GM12878 (cell line): ENCODE measurements at regions not wholly inside any gene's neighbourhood (a gene's known extent, or its start where the extent isn't known, plus 50 kb on each side); places are given as distances from the start of the nearest gene placed in this dataset.

Source experiments
- ATAC-seq: fragments of 200-7000 bp; cut with Tn5 transposase; 3 replicates; pipeline ENCODE4 v1.9.1; 2020; ENCODE audit warnings: mild to moderate bottlenecking, moderate library complexity
- BruUV-seq: library from RNA; stranded (reverse); fragments of 400-500 nt; replicated peaks from 2 replicates; lab custom pipeline; 2021; lab: Mats Ljungman, UMichigan
- CTCF ChIA-PET: fragments of 300-600 bp; sonication (Branson Sonifier 250); formaldehyde crosslinking; extraction: SDS; loops from one replicate; lab custom pipeline; 2021; ENCODE audit warnings: inconsistent platforms; lab: Yijun Ruan, JAX
- POLR2A ChIA-PET: fragments of 350-600 bp; formaldehyde crosslinking; extraction: SDS; loops from one replicate; lab custom pipeline; 2021; ENCODE audit warnings: inconsistent platforms; lab: Charles Lee
- RAD21 ChIA-PET: fragments of 300-600 bp; sonication (Branson Sonifier 250); formaldehyde crosslinking; loops from one replicate; lab custom pipeline; 2023; ENCODE audit warnings: antibody characterized with exemption; ENCODE audit not compliant: unreplicated experiment; lab: Charles Lee
- SMC1A ChIA-PET: fragments of 300-600 bp; sonication (Branson Sonifier 250); formaldehyde crosslinking; loops from one replicate; lab custom pipeline; 2023; ENCODE audit not compliant: unreplicated experiment, uncharacterized antibody; lab: Charles Lee
- DNase-seq: peaks from one replicate; pipeline ENCODE4 v3.0.0-alpha.2; 2011; ENCODE audit warnings: low read depth, low spot score
- FAIRE-seq: peaks from 3 replicates; lab custom pipeline; 2011; peaks lifted over from hg19 to GRCh38; lab: Jason Lieb, UNC
- H2AFZ ChIP-seq: 2 replicates; pipeline ENCODE4 v1.6.0; 2011; ENCODE audit warnings: low read depth, low read length, control low read depth; ENCODE audit not compliant: control insufficient read depth
- H3K27ac ChIP-seq: 2 replicates; pipeline ENCODE4 v1.5.1; 2011; ENCODE audit warnings: control low read depth; ENCODE audit not compliant: control insufficient read depth, insufficient read depth
- H3K27me3 ChIP-seq, 2 experiments: replicated peaks in 1 of 2; 2 replicates each; pipeline versions ENCODE4 v1.6.0 to v1.6.1; 2011; ENCODE audit warnings: low read length in 1 of 2; ENCODE audit not compliant: control insufficient read depth in 2 of 2, insufficient read depth in 2 of 2
- H3K36me3 ChIP-seq, 2 experiments: 2 replicates each; pipeline ENCODE4 v1.5.1; 2011; ENCODE audit warnings: low read length in 1 of 2; ENCODE audit not compliant: control insufficient read depth in 2 of 2, insufficient read depth in 2 of 2
- H3K4me1 ChIP-seq: 2 replicates; pipeline ENCODE4 v1.6.1; 2011; ENCODE audit warnings: mild to moderate bottlenecking, low read length, moderate library complexity, mixed read lengths; ENCODE audit not compliant: control insufficient read depth, insufficient read depth
- H3K4me2 ChIP-seq: 2 replicates; pipeline ENCODE4 v1.6.0; 2011; ENCODE audit warnings: control low read depth; ENCODE audit not compliant: control insufficient read depth, insufficient read depth
- H3K4me3 ChIP-seq: fragments of 200-600 bp; sonication (generic); 2 replicates; pipeline ENCODE4 v1.5.1; 2016
- H3K79me2 ChIP-seq: 2 replicates; pipeline ENCODE4 v1.6.0; 2011; ENCODE audit warnings: low read length; ENCODE audit not compliant: control insufficient read depth, insufficient read depth
- H3K9ac ChIP-seq: 2 replicates; pipeline ENCODE4 v1.8.0; 2011; ENCODE audit warnings: low read length, control low read depth, mixed read lengths; ENCODE audit not compliant: control insufficient read depth, insufficient read depth
- H3K9me3 ChIP-seq: replicated peaks from 3 replicates; pipeline ENCODE4 v1.5.1; 2011; ENCODE audit warnings: mild to moderate bottlenecking, low read length; ENCODE audit not compliant: control insufficient read depth, insufficient read depth
- H4K20me1 ChIP-seq: 2 replicates; pipeline ENCODE4 v1.6.0; 2011; ENCODE audit not compliant: control insufficient read depth, insufficient read depth
- BCL3 ChIP-seq: IDR thresholded peaks from 2 replicates; pipeline ENCODE4 v1.6.1; 2011; ENCODE audit warnings: borderline replicate concordance, low read depth, mild to moderate bottlenecking, moderate library complexity, low read length; ENCODE audit not compliant: insufficient read depth, poor library complexity, severe bottlenecking
- BRCA1 ChIP-seq: IDR thresholded peaks from 2 replicates; pipeline ENCODE4 v1.6.1; 2011; ENCODE audit warnings: low read depth, low read length, improper control_type of control experiment
- CBX5 ChIP-seq: sonication (generic); IDR thresholded peaks from 2 replicates; pipeline ENCODE4 v1.6.1; 2016; ENCODE audit warnings: low read depth, moderate library complexity, mild to moderate bottlenecking, inconsistent platforms
- EZH2 ChIP-seq: IDR thresholded peaks from 2 replicates; pipeline ENCODE4 v1.6.1; 2012; ENCODE audit warnings: low read depth, mild to moderate bottlenecking, control low read depth, inconsistent platforms, low read length, borderline replicate concordance; ENCODE audit not compliant: control insufficient read depth
- GATAD2B ChIP-seq: fragments of 450-650 bp; conservative IDR thresholded peaks from 2 replicates; pipeline ENCODE4 v1.6.1; 2017; ENCODE audit warnings: low read depth, mild to moderate bottlenecking, moderate library complexity
- IKZF2 ChIP-seq, 2 experiments: fragments of 450-650 bp; IDR thresholded peaks; 2 replicates each; pipeline ENCODE4 v1.6.1; 2017; ENCODE audit warnings: mild to moderate bottlenecking in 2 of 2, moderate library complexity in 2 of 2
- MEF2A ChIP-seq: IDR thresholded peaks from 2 replicates; pipeline ENCODE4 v1.6.1; 2011; ENCODE audit warnings: low read depth, mild to moderate bottlenecking, low read length, moderate library complexity; ENCODE audit not compliant: insufficient read depth
- MYB ChIP-seq: fragments of 150-350 bp; IDR thresholded peaks from 2 replicates; pipeline ENCODE4 v1.6.1; 2014; ENCODE audit warnings: mild to moderate bottlenecking, low read depth, low read length, borderline replicate concordance
- MYC ChIP-seq: IDR thresholded peaks from 2 replicates; pipeline ENCODE4 v1.6.1; 2011; ENCODE audit warnings: mild to moderate bottlenecking, low read length, moderate library complexity, inconsistent platforms; ENCODE audit not compliant: insufficient read depth, insufficient replicate concordance, insufficient read length, severe bottlenecking
- PBX3 ChIP-seq: IDR thresholded peaks from 2 replicates; pipeline ENCODE4 v1.6.1; 2011; ENCODE audit warnings: mild to moderate bottlenecking, low read depth, low read length, moderate library complexity; ENCODE audit not compliant: insufficient replicate concordance
- SMC3 ChIP-seq: IDR thresholded peaks from 2 replicates; pipeline ENCODE4 v1.6.1; 2011; ENCODE audit warnings: low read length, improper control_type of control experiment, borderline replicate concordance
- SREBF2 ChIP-seq: IDR thresholded peaks from 2 replicates; pipeline ENCODE4 v1.6.1; 2012; ENCODE audit warnings: mild to moderate bottlenecking, low read length
- ZNF207 ChIP-seq: fragments of 450-650 bp; IDR thresholded peaks from 2 replicates; pipeline ENCODE4 v1.6.1; 2014; ENCODE audit warnings: antibody characterized with exemption, mild to moderate bottlenecking, borderline replicate concordance
- WGBS: methylation state at CpG from one replicate; pipeline ENCODE4 v1.1.6; 2016; ENCODE audit warnings: low lambda C conversion rate; ENCODE audit not compliant: insufficient replicate concordance, insufficient coverage; ENCODE audit errors: missing lambda C conversion rate; 5-methylcytosine and 5-hydroxymethylcytosine counted together
- in situ Hi-C: fragments of 300-500 bp; cut with MboI; formaldehyde crosslinking; loops from 9 replicates; pipeline ENCODE4 v1.14.3; 2018; ENCODE audit warnings: mixed read lengths
- intact Hi-C: fragments of 100-400 bp; cut with micrococcal nuclease; formaldehyde crosslinking; loops from one replicate; pipeline ENCODE4 v1.14.2; 2022; ENCODE audit not compliant: unreplicated experiment

GRCh38 chr12:73629171-73629570 lies 908.5 kb upstream of the ATXN7L3B start:
- Histone ChIP-seq H3K9ac (no peak overlapping the region), H3K79me2 (no peaks in the 10 kb centered on the region), H3K9me3 (no peaks in the 10 kb centered on the region), H3K27ac (no peak overlapping the region), H4K20me1 (no peaks in the 10 kb centered on the region), H3K4me3 (no peak overlapping the region), H3K27me3 (no peaks in the 10 kb centered on the region), H3K4me1 (no peaks in the 10 kb centered on the region), H2AFZ (no peak overlapping the region), H3K4me2 (no peak overlapping the region), H3K36me3 (no peaks in the 10 kb centered on the region)
- DNase-seq (no peak), FAIRE-seq (no peak), ATAC-seq (no peak)
- ChIA-PET SMC1A (interaction anchor here (1.0 to 1.4 kb wide), 3 partner anchors 11 to 28 kb away, joined by 3 to 6 read pairs (median 5); no protein-coding TSS in a partner anchor), RAD21 (no interaction called here), POLR2A (no interaction called here), CTCF (no interaction called here)
- in situ Hi-C loops (no loop called here), intact Hi-C loops (no loop called here)
- no TSS peak for BruUV-seq
- no peak for TF ChIP-seq IKZF2 (IDR thresholded peaks at IDR 0.05)
- 34% methylated on average over 5 of the region's 5 CpGs for WGBS

GRCh38 chr12:73629893-73630831 lies 907.5 kb upstream of the ATXN7L3B start:
- in situ Hi-C loops = no loop called here
- H3K27me3 ChIP-seq = no peaks in the 10 kb centered on the region
- no peak overlapping the region for H3K4me2 ChIP-seq
- no peaks in the 10 kb centered on the region for H3K79me2 ChIP-seq
- H3K27ac ChIP-seq = no peak overlapping the region
- H3K9ac ChIP-seq = no peak overlapping the region
- no peak overlapping the region for H3K4me3 ChIP-seq
- BruUV-seq = no TSS peak
- ChIA-PET RAD21 (no interaction called here), SMC1A (interaction anchor here (0.6 to 1.4 kb wide), 5 partner anchors 10 to 198 kb away, joined by 3 to 6 read pairs (median 4); no protein-coding TSS in a partner anchor), POLR2A (no interaction called here), CTCF (interaction anchor here (0.5 kb wide), 1 partner anchor 1097 kb away, joined by 3 read pairs; no protein-coding TSS in a partner anchor)
- H2AFZ ChIP-seq = no peak overlapping the region
- no peak for DNase-seq
- 1% methylated on average over 4 of the region's 4 CpGs for WGBS
- no peaks in the 10 kb centered on the region for H4K20me1 ChIP-seq
- no peaks in the 10 kb centered on the region for H3K36me3 ChIP-seq
- no peaks in the 10 kb centered on the region for H3K4me1 ChIP-seq
- ATAC-seq = no peak
- no peaks in the 10 kb centered on the region for H3K9me3 ChIP-seq
- intact Hi-C loops = no loop called here
- no peak for FAIRE-seq
- TF ChIP-seq PBX3 (no peak), SREBF2 (no peak), SMC3 (no peak), MEF2A (no peak), MYC (no peak), CBX5 (no peak), BCL3 (no peak), MYB (no peak), GATAD2B (no peak), BRCA1 (no peak), ZNF207 (no peak), EZH2 (no peak)
